Vagina (tissue), 2 donors: ENCODE measurements at regions not wholly inside any gene's neighbourhood (a gene's known extent, or its start where the extent isn't known, plus 50 kb on each side); places are given as distances from the start of the nearest gene placed in this dataset.

Source experiments
- CTCF ChIP-seq, 3 experiments: fragments of 450-650 bp in 2 of 3; fragments of 200-600 bp in 1 of 3; sonication (generic) in 1 of 3; IDR thresholded peaks; one replicate each; pipeline ENCODE4 v1.5.1; 2017 to 2019; ENCODE audit warnings: antibody characterized with exemption in 3 of 3, mild to moderate bottlenecking in 2 of 3, moderate library complexity in 2 of 3
- POLR2A ChIP-seq, 2 donors: fragments of 450-650 bp; IDR thresholded peaks; one replicate each; pipeline ENCODE4 v1.6.1; 2017; ENCODE audit warnings: antibody characterized with exemption in 2 of 2, mild to moderate bottlenecking in 2 of 2, moderate library complexity in 2 of 2

DNA sequence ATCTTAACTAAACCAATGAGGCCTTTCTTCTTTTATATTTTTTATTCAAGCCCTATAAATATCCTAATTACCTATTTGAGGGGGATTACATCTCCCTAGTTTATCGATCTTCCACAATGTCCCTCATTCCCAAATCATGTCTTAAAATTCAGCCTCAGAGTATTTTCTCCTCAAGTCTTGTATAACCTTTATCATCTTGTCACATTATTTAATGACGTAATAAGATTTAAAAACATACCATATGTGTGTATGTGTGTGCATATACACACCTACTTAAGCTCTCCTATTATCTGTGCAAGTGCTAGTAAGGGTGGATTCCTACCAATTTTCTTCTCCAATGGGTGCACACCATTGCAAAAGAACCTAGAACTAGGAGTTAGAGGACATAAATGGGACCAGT, 421.1 kb downstream of the FIGN start:
- no peak for TF ChIP-seq CTCF (IDR thresholded peaks at IDR 0.05)
- TF ChIP-seq POLR2A (IDR thresholded peaks at IDR 0.05), result no peak
